IMR-90 (cell line): ENCODE measurements at regions not wholly inside any gene's neighbourhood (a gene's known extent, or its start where the extent isn't known, plus 50 kb on each side); places are given as distances from the start of the nearest gene placed in this dataset.

Experiments used
- POLR2A ChIP-seq: IDR thresholded peaks from 2 replicates; pipeline ENCODE4 v1.6.1; 2012; ENCODE audit warnings: mild to moderate bottlenecking, low read depth, low read length
- TF ChIP-seq, protein P1 (sequence below): conservative IDR thresholded peaks from 2 replicates; pipeline ENCODE4 v1.5.1; 2012; ENCODE audit warnings: mild to moderate bottlenecking, low read depth, low read length, improper control_type of control experiment

DNA sequence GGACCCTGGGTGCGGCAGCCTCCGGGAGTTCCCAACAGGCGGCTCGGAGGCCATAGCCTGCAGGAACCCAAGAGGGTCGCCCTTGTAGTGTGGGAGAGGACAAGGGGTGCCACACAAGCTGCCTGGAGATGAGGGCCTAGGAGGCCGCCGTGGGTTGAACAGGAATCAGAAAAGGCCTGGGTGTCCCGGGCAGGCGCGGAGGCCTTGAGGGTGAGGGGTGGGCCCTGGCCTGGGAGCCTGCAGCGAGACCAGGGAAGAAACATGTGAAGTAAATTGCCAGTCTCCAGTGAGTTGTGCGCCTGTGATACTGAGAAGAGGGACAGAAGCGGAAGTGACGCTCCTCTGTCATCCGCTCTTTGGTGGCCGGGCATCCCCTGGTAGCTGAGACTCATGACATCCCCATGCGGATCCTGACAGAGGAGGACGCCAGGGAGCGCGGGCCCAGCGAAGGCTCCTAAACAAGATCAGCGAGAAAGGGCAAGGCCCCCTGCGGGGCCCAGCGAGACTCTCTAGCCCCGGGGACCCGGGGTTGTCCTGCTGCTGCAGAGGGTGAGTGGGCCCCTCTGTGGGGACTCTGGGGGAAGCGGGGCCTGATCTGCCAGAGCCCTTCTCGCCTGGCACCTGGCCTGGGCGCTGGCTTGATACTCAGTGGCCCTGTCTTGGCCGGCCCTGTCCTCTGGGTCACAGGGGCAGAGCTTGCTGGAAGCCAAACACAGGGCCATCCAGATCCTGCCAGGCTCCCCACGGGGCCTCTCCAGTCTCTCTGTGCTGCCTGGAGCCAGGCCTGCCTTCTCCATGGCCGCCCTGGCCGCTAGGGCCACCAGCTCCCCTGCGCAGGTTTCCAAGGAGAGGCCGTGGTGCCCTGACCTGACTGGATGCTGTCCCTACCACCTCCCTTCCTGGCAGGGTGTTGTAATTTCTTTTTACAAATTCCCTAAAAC, 788.4 kb downstream of the TLE4 start:
- TF ChIP-seq, protein P1, sequence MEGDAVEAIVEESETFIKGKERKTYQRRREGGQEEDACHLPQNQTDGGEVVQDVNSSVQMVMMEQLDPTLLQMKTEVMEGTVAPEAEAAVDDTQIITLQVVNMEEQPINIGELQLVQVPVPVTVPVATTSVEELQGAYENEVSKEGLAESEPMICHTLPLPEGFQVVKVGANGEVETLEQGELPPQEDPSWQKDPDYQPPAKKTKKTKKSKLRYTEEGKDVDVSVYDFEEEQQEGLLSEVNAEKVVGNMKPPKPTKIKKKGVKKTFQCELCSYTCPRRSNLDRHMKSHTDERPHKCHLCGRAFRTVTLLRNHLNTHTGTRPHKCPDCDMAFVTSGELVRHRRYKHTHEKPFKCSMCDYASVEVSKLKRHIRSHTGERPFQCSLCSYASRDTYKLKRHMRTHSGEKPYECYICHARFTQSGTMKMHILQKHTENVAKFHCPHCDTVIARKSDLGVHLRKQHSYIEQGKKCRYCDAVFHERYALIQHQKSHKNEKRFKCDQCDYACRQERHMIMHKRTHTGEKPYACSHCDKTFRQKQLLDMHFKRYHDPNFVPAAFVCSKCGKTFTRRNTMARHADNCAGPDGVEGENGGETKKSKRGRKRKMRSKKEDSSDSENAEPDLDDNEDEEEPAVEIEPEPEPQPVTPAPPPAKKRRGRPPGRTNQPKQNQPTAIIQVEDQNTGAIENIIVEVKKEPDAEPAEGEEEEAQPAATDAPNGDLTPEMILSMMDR = no peak
- no peak for TF ChIP-seq POLR2A
